B cell (primary cell): ENCODE measurements at regions not wholly inside any gene's neighbourhood (a gene's known extent, or its start where the extent isn't known, plus 50 kb on each side); places are given as distances from the start of the nearest gene placed in this dataset.

ENCODE experiments used
- CTCF ChIP-seq: fragments of 200-600 bp; IDR thresholded peaks from one replicate; pipeline ENCODE4 v1.8.0; 2022; ENCODE audit warnings: antibody characterized with exemption, mild to moderate bottlenecking
- EZH2 ChIP-seq: IDR thresholded peaks from 2 replicates; pipeline ENCODE4 v1.6.1; 2012; ENCODE audit warnings: borderline replicate concordance, low read depth, mild to moderate bottlenecking, moderate library complexity, low read length; ENCODE audit not compliant: insufficient read depth, poor library complexity, severe bottlenecking

GRCh38 chr9:118364266-118365106 is 660.3 kb downstream of the TLR4 start:
- TF ChIP-seq CTCF (no peak), EZH2 (no peak)
